Naive B cell (primary cell): ENCODE measurements at regions not wholly inside any gene's neighbourhood (a gene's known extent, or its start where the extent isn't known, plus 50 kb on each side); places are given as distances from the start of the nearest gene placed in this dataset.

Experiments
- ATAC-seq, 2 donors: fragments of 150-1000 bp; cut with Tn5 transposase; 2 replicates each; pipeline ENCODE4 v1.10.0; 2021; ENCODE audit warnings: low read depth in 2 of 2, mild to moderate bottlenecking in 2 of 2, moderate library complexity in 2 of 2
- DNase-seq: peaks from one replicate; pipeline ENCODE4 v3.0.0; 2022
- H3K27ac Mint-ChIP-seq, 6 donors: one replicate each; pipeline ENCODE4 v1.8.0; 2020 to 2022; ENCODE audit warnings: mild to moderate bottlenecking in 6 of 6, mixed read lengths in 6 of 6, moderate library complexity in 5 of 6, inconsistent platforms in 2 of 6
- H3K27me3 Mint-ChIP-seq, 3 donors: one replicate each; pipeline ENCODE4 v1.8.0; 2021 to 2022; ENCODE audit warnings: mixed read lengths in 3 of 3, mild to moderate bottlenecking in 1 of 3
- H3K36me3 Mint-ChIP-seq, 2 donors: one replicate each; pipeline ENCODE4 v1.8.0; 2020 to 2022; ENCODE audit warnings: mixed read lengths in 2 of 2, inconsistent platforms in 1 of 2, mild to moderate bottlenecking in 1 of 2
- H3K4me1 Mint-ChIP-seq, 3 donors: one replicate each; pipeline ENCODE4 v1.8.0; 2020 to 2022; ENCODE audit warnings: mixed read lengths in 3 of 3, inconsistent platforms in 1 of 3, mild to moderate bottlenecking in 1 of 3, moderate library complexity in 1 of 3
- H3K4me3 Mint-ChIP-seq, 8 donors: one replicate each; pipeline ENCODE4 v1.8.0; 2020 to 2022; ENCODE audit warnings: mild to moderate bottlenecking in 8 of 8, mixed read lengths in 8 of 8, moderate library complexity in 8 of 8, inconsistent platforms in 2 of 8
- H3K9me3 Mint-ChIP-seq, 7 donors: one replicate each; pipeline ENCODE4 v1.8.0; 2020 to 2022; ENCODE audit warnings: mixed read lengths in 7 of 7, mild to moderate bottlenecking in 5 of 7, inconsistent platforms in 2 of 7, moderate library complexity in 1 of 7

DNA sequence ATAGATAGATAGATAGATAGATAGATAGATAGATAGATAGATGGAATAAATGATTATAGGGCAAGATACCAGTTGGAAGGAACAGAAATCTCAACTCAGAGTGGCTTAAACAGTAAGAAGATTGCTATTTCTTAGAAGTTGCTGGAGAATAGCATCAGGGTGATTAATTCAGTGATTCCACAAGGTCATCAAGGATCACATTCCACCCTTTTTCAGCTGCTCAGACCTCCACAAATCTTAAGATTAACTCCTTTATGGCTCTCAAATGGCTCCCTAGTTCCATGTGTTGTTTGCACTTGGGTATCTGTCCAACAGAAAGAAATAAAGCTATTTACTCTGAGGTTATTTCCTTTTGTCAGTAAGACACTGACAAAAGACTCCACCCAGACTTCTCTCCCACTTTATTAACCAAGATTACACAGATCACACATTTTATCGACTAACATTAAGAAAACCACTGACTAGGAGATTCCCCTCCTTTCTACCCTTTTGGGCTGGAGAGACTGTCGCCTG, 68.3 kb upstream of the KIF16B start:
- peaks cover 0 to 6% (median 0%) of the 10 kb centered on the region in 7 donors for H3K9me3 Mint-ChIP-seq
- no peaks in the 10 kb centered on the region for H3K36me3 Mint-ChIP-seq
- H3K4me1 Mint-ChIP-seq: no peaks in the 10 kb centered on the region
- peaks cover 15 to 54% (median 20%) of the 10 kb centered on the region in 3 donors for H3K27me3 Mint-ChIP-seq
- no peak for DNase-seq
- H3K4me3 Mint-ChIP-seq: no peak overlapping the region
- no peak overlapping the region for H3K27ac Mint-ChIP-seq
- ATAC-seq: no peak

DNA sequence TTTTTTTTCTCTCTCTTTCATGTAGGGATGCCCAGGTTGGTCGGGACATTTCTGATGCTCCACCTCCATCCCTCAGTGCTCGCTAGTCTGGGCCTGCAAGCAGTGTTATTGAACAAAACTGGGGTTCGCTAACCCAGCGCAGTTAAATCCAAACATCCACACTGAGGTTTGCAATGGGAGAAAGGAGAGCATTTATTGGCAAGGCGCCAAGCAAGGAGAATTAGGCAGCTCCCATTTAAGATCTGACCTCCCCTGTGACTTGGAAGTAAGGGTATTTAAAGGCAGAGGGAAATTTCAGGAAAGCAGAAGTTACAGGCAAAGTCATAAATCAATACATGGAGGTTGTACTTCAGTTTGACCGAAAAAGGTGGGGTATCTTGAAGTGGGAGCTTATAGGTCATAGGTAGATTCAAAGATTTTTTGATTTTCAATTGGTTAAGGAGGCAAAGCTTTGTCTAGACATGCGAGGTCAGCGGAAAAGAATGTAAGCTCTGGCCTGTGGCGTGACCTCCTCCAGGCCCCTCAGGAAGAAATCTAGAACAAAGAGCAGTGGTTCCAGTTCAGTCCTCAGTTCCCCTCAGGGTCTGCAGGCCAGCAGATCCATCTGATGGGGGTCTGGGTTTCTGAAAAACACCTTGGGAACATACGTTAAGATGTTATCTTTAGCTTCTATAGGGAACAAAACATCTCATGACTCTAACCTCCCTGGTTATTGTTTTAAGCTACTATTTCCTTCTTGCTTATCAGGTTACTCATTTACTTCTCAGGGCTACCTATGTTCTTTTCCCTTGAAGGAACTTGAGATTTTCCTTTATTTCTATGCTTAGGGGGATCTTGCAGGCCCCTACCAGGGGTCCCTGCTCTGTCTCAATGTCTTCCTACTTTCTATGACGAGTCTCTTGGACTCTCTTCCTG, 66.0 kb upstream of the KIF16B start:
- Mint-ChIP-seq H3K36me3 (no peaks in the 10 kb centered on the region), H3K4me3 (no peak overlapping the region), H3K4me1 (peaks cover 0 to 5% (median 0%) of the 10 kb centered on the region in 3 donors), H3K27me3 (peaks cover 15 to 45% (median 16%) of the 10 kb centered on the region in 3 donors), H3K9me3 (no peaks in the 10 kb centered on the region), H3K27ac (no peak overlapping the region)
- ATAC-seq (no peak), DNase-seq (no peak)

DNA sequence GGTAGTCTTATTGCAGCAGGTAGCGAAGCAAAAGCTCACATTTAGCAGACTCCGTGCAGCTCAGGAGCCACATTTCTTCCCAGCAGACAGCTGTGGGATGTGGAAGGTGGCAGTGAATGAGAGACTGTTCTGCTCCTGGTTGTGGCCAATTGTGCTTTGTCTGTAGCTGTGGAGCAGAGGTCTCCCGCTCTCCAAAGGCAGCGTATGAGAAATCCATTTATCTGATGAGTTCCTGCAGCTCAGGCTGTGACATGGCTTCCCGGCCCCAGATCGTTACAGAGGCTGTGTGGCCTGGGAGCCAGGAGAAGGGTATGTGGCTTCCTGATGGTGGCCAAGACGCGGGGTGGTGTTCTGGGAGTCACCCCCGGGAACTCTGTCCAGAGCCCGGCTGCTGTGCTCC, 64.5 kb upstream of the KIF16B start:
- peaks cover 0 to 5% (median 0%) of the 10 kb centered on the region in 3 donors for H3K4me1 Mint-ChIP-seq

DNA sequence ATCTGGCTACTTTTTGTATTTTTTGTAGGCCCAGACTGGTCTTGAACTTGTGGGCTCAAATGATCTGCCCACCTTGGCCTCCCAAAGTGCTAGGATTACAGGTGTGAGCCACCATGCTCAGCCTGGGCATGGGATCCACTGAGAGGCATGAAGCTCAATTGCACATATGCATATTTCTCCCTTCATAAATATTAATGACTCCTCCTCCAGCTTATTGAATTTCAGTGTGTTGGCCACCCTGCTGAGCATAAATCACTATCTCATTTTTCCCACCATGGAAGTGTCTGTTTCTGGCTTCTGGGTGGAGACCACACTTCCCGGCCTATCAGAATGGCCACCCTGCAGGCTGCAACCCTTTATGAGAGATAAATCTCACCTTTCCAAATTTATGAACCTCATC, 53.6 kb upstream of the KIF16B start:
- no peaks in the 10 kb centered on the region for H3K36me3 Mint-ChIP-seq
- ATAC-seq (no peak), DNase-seq (no peak)
- H3K27me3 Mint-ChIP-seq: peaks cover 0 to 27% (median 0%) of the 10 kb centered on the region in 3 donors
- H3K4me1 Mint-ChIP-seq: no peaks in the 10 kb centered on the region
- H3K4me3 Mint-ChIP-seq: no peak overlapping the region
- H3K27ac Mint-ChIP-seq: no peak overlapping the region
- peaks cover 0 to 4% (median 1%) of the 10 kb centered on the region in 7 donors for H3K9me3 Mint-ChIP-seq

More for the DNA sequence above, 64.5 kb upstream of the KIF16B start:
- no peaks in the 10 kb centered on the region for H3K36me3 Mint-ChIP-seq
- peaks cover 10 to 42% (median 18%) of the 10 kb centered on the region in 3 donors for H3K27me3 Mint-ChIP-seq
- H3K9me3 Mint-ChIP-seq: no peaks in the 10 kb centered on the region
- no peak overlapping the region for H3K4me3 Mint-ChIP-seq
- H3K27ac Mint-ChIP-seq: no peak overlapping the region
- ATAC-seq: no peak
- no peak for DNase-seq

DNA sequence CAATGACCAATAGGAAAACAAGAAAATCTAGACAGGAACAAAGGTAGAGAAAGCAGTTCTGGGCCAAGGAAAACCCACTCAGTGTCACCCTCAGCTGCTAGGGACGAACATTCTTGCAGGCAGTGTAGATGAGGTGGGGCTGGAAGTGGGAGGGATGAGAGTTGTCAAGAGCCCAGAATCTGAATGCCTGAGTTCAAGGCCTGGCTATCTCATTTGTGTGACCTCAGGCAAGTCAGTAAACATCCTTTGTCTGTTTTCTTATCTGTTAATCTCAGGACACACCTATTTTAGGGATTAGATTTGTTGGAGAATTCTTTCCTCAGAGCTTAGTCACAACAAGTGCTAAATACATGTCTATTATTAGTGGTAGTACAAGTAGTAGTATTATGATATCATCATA, 50.9 kb upstream of the KIF16B start:
- no peak overlapping the region for H3K27ac Mint-ChIP-seq
- no peaks in the 10 kb centered on the region for H3K4me1 Mint-ChIP-seq
- ATAC-seq: no peak
- H3K27me3 Mint-ChIP-seq: peaks cover 0 to 20% (median 4%) of the 10 kb centered on the region in 3 donors
- H3K36me3 Mint-ChIP-seq: peaks cover 0 to 3% of the 10 kb centered on the region in 2 donors
- H3K4me3 Mint-ChIP-seq: no peak overlapping the region
- no peak for DNase-seq
- peaks cover 0 to 7% (median 3%) of the 10 kb centered on the region in 7 donors for H3K9me3 Mint-ChIP-seq
